HEK293T (cell line): ENCODE measurements at regions not wholly inside any gene's neighbourhood (a gene's known extent, or its start where the extent isn't known, plus 50 kb on each side); places are given as distances from the start of the nearest gene placed in this dataset.

Experiments used
- BHLHE40 ChIP-seq: fragments of 450-650 bp; IDR thresholded peaks from 2 replicates; pipeline ENCODE4 v1.6.1; 2016; ENCODE audit warnings: mild to moderate bottlenecking, moderate library complexity, borderline replicate concordance
- ELF4 ChIP-seq: fragments of 450-650 bp; IDR thresholded peaks from 2 replicates; pipeline ENCODE4 v1.6.1; 2017; ENCODE audit warnings: antibody characterized with exemption
- FOXA1 ChIP-seq: fragments of 450-650 bp; IDR thresholded peaks from 2 replicates; pipeline ENCODE4 v1.6.1; 2016; ENCODE audit warnings: mild to moderate bottlenecking
- FOXM1 ChIP-seq: fragments of 450-650 bp; IDR thresholded peaks from 2 replicates; pipeline ENCODE4 v1.6.1; 2017; ENCODE audit warnings: mild to moderate bottlenecking, borderline replicate concordance
- LEF1 ChIP-seq: fragments of 450-650 bp; IDR thresholded peaks from 2 replicates; pipeline ENCODE4 v1.6.1; 2017; ENCODE audit warnings: mild to moderate bottlenecking, borderline replicate concordance
- SP1 ChIP-seq: fragments of 450-650 bp; IDR thresholded peaks from 2 replicates; pipeline ENCODE4 v1.6.1; 2017
- SUZ12 ChIP-seq: fragments of 450-650 bp; IDR thresholded peaks from 2 replicates; pipeline ENCODE4 v1.6.1; 2016; ENCODE audit warnings: mild to moderate bottlenecking
- TARDBP ChIP-seq: fragments of 450-650 bp; IDR thresholded peaks from 2 replicates; pipeline ENCODE4 v1.6.1; 2016
- ZNF384 ChIP-seq: fragments of 450-650 bp; IDR thresholded peaks from 2 replicates; pipeline ENCODE4 v1.6.1; 2016

GRCh38 chr7:25544254-25544653, 316.0 kb upstream of the NPVF start:
- TF ChIP-seq BHLHE40 = no peak
- no peak for TF ChIP-seq ZNF384
- TF ChIP-seq FOXM1 = no peak
- TF ChIP-seq FOXA1 = no peak
- TF ChIP-seq SP1 = no peak
- TF ChIP-seq SUZ12 = no peak
- TF ChIP-seq ELF4 = no peak
- TF ChIP-seq TARDBP = no peak
- no peak for TF ChIP-seq LEF1
